Upper lobe of right lung (tissue), 1 donor: ENCODE measurements at regions not wholly inside any gene's neighbourhood (a gene's known extent, or its start where the extent isn't known, plus 50 kb on each side); places are given as distances from the start of the nearest gene placed in this dataset.

ENCODE experiments used
- ATAC-seq: fragments of 200-7000 bp; cut with Tn5 transposase; one replicate; pipeline ENCODE4 v1.9.1; 2020; ENCODE audit warnings: mild to moderate bottlenecking, moderate library complexity
- DNase-seq: peaks from one replicate; pipeline ENCODE4 v3.0.0-alpha.2; 2020
- H3K27ac ChIP-seq: fragments of 200-600 bp; one replicate; pipeline ENCODE4 v1.8.0; 2022
- H3K27me3 ChIP-seq: fragments of 200-600 bp; one replicate; pipeline ENCODE4 v1.8.0; 2022; ENCODE audit warnings: mild to moderate bottlenecking
- H3K36me3 ChIP-seq: fragments of 200-600 bp; one replicate; pipeline ENCODE4 v1.8.0; 2022
- H3K4me1 ChIP-seq: fragments of 200-600 bp; one replicate; pipeline ENCODE4 v1.8.0; 2022
- H3K4me3 ChIP-seq: fragments of 200-600 bp; one replicate; pipeline ENCODE4 v1.8.0; 2022; ENCODE audit warnings: mild to moderate bottlenecking
- H3K9me3 ChIP-seq: fragments of 200-600 bp; one replicate; pipeline ENCODE4 v1.8.0; 2022
- CTCF ChIP-seq: fragments of 200-600 bp; IDR thresholded peaks from one replicate; pipeline ENCODE4 v1.8.0; 2022; ENCODE audit warnings: antibody characterized with exemption
- intact Hi-C: fragments of 100-400 bp; cut with DNase I; formaldehyde crosslinking; loops from one replicate; pipeline ENCODE4 v1.11.0; 2022
- donor health status: DM: no; HTN: yes; CAD: no; lungs with severe emphysema.

GRCh38 chr11:57069942-57070341 is 81.2 kb downstream of the OR5AK2 start:
- DNase-seq: no peak

GRCh38 chr11:57071829-57072228 is 83.1 kb downstream of the OR5AK2 start:
- Histone ChIP-seq H3K4me3 (no peak overlapping the region), H3K36me3 (no peaks in the 10 kb centered on the region), H3K4me1 (peaks cover 10% of the 10 kb centered on the region), H3K9me3 (no peaks in the 10 kb centered on the region), H3K27me3 (no peaks in the 10 kb centered on the region), H3K27ac (peak overlapping the region; percentile 48)
- no peak for TF ChIP-seq CTCF
- intact Hi-C loops: no loop called here
- peak; percentile 32 for ATAC-seq
- no peak for DNase-seq

More at GRCh38 chr11:57069942-57070341, 81.2 kb downstream of the OR5AK2 start:
- Histone ChIP-seq H3K9me3 (no peaks in the 10 kb centered on the region), H3K36me3 (no peaks in the 10 kb centered on the region), H3K4me3 (no peak overlapping the region), H3K27ac (no peak overlapping the region), H3K27me3 (no peaks in the 10 kb centered on the region), H3K4me1 (peaks cover 10% of the 10 kb centered on the region)
- no peak for TF ChIP-seq CTCF
- intact Hi-C loops: no loop called here
- ATAC-seq: no peak

- no peak for TF ChIP-seq CTCF
- Histone ChIP-seq H3K27ac (peak overlapping the region; percentile 48), H3K4me1 (peaks cover 10% of the 10 kb centered on the region), H3K27me3 (no peaks in the 10 kb centered on the region), H3K4me3 (no peak overlapping the region), H3K36me3 (no peaks in the 10 kb centered on the region), H3K9me3 (no peaks in the 10 kb centered on the region)
- DNase-seq (no peak), ATAC-seq (peak; percentile 87)
- intact Hi-C loops: no loop called here
These were observed 83.9 kb downstream of the OR5AK2 start for GRCh38 chr11:57072640-57073039.

- H3K9me3 ChIP-seq: no peaks in the 10 kb centered on the region
- no peak overlapping the region for H3K27ac ChIP-seq
- intact Hi-C loops: no loop called here
- no peaks in the 10 kb centered on the region for H3K27me3 ChIP-seq
- ATAC-seq (no peak), DNase-seq (no peak)
- no peak overlapping the region for H3K4me3 ChIP-seq
- peaks cover 10% of the 10 kb centered on the region for H3K4me1 ChIP-seq
- no peaks in the 10 kb centered on the region for H3K36me3 ChIP-seq
- TF ChIP-seq CTCF: no peak
These were observed 84.4 kb downstream of the OR5AK2 start for GRCh38 chr11:57073128-57073527.

GRCh38 chr11:57081356-57081755 is 92.6 kb downstream of the OR5AK2 start:
- ATAC-seq (no peak), DNase-seq (no peak)
- H3K27ac ChIP-seq: no peak overlapping the region
- H3K9me3 ChIP-seq: no peaks in the 10 kb centered on the region
- intact Hi-C loops: no loop called here
- H3K36me3 ChIP-seq: no peaks in the 10 kb centered on the region
- H3K4me1 ChIP-seq: no peaks in the 10 kb centered on the region
- no peaks in the 10 kb centered on the region for H3K27me3 ChIP-seq
- no peak for TF ChIP-seq CTCF
- H3K4me3 ChIP-seq: no peak overlapping the region

- Histone ChIP-seq H3K27ac (no peak overlapping the region), H3K4me1 (no peaks in the 10 kb centered on the region), H3K9me3 (no peaks in the 10 kb centered on the region), H3K4me3 (no peak overlapping the region), H3K36me3 (no peaks in the 10 kb centered on the region), H3K27me3 (no peaks in the 10 kb centered on the region)
- DNase-seq: no peak
- ATAC-seq: no peak
- intact Hi-C loops: no loop called here
- no peak for TF ChIP-seq CTCF
These were observed 93.4 kb downstream of the OR5AK2 start for GRCh38 chr11:57082125-57082524.
